Activated CD8-positive, alpha-beta memory T cell treated with anti-CD3 and anti-CD28 coated beads, Interleukin-2, amount 10 ng/mL, durations not matched to agents 7 days and 5 days (primary cell): ENCODE measurements at regions not wholly inside any gene's neighbourhood (a gene's known extent, or its start where the extent isn't known, plus 50 kb on each side); places are given as distances from the start of the nearest gene placed in this dataset.

Experiments
- ATAC-seq: fragments of 150-1000 bp; cut with Tn5 transposase; one replicate; pipeline ENCODE4 v1.10.0; 2021; ENCODE audit warnings: moderate library complexity
- CTCF ChIA-PET: fragments of 350-600 bp; sonication (Branson Sonifier 250); formaldehyde crosslinking; loops from one replicate; lab custom pipeline; 2021; ENCODE audit warnings: antibody characterized with exemption; lab: Charles Lee
- DNase-seq: peaks from one replicate; pipeline ENCODE4 v3.0.0-alpha.2; 2020
- H3K27ac Mint-ChIP-seq: one replicate; pipeline ENCODE4 v1.8.0; 2021; ENCODE audit warnings: mild to moderate bottlenecking, mixed read lengths
- H3K27me3 Mint-ChIP-seq: one replicate; pipeline ENCODE4 v1.8.0; 2021; ENCODE audit warnings: mixed read lengths
- H3K36me3 Mint-ChIP-seq: one replicate; pipeline ENCODE4 v1.8.0; 2021; ENCODE audit warnings: mild to moderate bottlenecking, mixed read lengths
- H3K4me1 Mint-ChIP-seq: one replicate; pipeline ENCODE4 v1.8.0; 2021; ENCODE audit warnings: mixed read lengths
- H3K4me3 Mint-ChIP-seq: one replicate; pipeline ENCODE4 v1.8.0; 2021; ENCODE audit warnings: mild to moderate bottlenecking, moderate library complexity, mixed read lengths
- H3K9me3 Mint-ChIP-seq: one replicate; pipeline ENCODE4 v1.8.0; 2022; ENCODE audit warnings: low read depth, mixed read lengths

DNA sequence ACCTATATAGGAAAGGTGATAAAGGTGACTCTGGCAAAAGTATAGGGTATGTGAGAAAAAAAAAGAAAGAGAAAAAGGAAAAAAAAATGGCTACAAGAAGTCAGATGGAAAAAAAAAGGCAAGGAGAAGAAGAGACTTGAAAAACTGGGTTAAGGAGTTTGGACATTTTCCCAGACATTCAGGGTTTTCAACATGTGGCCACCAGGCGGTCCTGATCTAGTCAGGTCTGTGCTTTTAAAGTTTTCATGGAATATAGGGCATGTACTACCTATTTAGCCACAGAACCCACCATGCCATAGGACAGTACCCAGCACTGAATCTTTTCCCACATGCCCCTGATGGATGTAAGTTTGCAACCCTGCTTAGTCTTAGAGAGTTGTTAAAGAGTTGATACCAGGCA is 433.7 kb downstream of the MAFB start:
- CTCF ChIA-PET = no interaction called here
- no peak for ATAC-seq
- Mint-ChIP-seq H3K36me3 (no peaks in the 10 kb centered on the region), H3K27me3 (no peaks in the 10 kb centered on the region), H3K4me3 (no peak overlapping the region), H3K27ac (no peak overlapping the region), H3K9me3 (peaks cover 2% of the 10 kb centered on the region), H3K4me1 (no peaks in the 10 kb centered on the region)
- DNase-seq = no peak

DNA sequence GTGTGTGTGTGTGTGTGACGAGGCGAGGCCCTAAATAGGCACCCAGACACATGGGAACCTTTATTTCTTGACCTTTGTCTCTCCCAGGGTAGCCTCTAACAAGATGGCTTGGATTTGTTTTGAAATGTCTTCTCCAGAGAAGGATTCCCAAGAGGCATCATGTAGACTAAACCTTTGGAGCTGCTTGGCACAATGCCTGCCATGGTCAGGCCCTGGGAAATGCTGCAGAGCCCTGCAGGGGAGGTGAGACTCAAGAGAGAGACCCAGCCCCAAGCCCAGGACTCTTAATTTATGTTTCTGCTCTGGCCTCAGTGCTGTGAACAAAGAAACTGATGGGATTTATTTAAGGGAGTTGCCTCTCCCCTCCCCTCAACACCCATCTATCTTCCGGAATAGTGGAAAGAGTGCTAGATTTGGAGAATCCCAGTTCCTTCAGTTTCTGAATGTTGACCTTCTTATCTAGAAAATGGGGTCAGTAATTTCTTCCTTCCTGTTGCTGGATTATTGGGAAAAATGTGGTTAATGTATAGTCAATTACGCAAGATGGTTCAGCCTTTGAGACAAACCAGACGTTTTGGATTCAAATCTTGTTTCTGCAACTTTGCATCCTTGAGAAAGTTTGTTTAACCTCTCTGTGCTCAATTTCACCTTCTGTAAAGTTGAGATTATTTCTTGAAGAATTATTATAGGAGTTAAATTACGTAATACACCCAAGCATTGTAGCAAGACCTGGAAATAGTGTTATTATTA is 434.8 kb downstream of the MAFB start:
- H3K4me1 Mint-ChIP-seq = no peaks in the 10 kb centered on the region
- H3K4me3 Mint-ChIP-seq = no peak overlapping the region
- no peak for ATAC-seq
- DNase-seq = no peak
- H3K36me3 Mint-ChIP-seq = no peaks in the 10 kb centered on the region
- H3K27me3 Mint-ChIP-seq = no peaks in the 10 kb centered on the region
- H3K27ac Mint-ChIP-seq = no peak overlapping the region
- CTCF ChIA-PET = no interaction called here
- peaks cover 2% of the 10 kb centered on the region for H3K9me3 Mint-ChIP-seq

DNA sequence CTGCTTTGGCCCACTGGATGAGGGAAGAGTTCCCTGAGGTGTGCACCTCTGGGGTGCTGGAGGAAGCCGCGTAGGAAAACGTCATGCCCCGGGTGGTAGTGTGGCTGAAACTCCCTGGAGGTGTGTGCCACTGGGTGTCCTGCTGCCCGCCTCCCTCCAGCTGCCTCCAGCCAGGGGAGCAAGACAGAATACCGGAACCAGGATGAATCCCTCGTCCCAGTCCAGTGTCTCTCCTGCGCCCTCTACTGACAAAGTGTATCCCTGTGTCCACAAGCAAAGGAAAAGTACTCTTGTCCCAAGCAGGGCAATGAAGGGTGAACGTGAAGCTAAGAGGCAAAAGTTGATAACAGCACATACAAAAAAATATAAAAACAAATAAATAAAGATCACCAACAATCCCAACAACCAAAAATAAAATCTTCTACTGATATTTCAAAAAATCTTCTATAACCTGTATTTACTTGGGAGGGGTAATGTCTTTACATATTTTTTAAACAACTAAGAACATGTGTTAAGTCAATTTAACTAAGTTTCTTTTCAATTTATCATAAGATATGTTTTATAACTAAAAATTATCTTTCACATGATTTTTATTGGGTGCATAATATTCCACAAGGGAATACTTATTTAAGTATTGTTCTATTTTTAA is 437.6 kb downstream of the MAFB start:
- no peak for DNase-seq
- CTCF ChIA-PET = no interaction called here
- Mint-ChIP-seq H3K4me3 (no peak overlapping the region), H3K36me3 (no peaks in the 10 kb centered on the region), H3K27ac (no peak overlapping the region), H3K4me1 (no peaks in the 10 kb centered on the region), H3K27me3 (no peaks in the 10 kb centered on the region), H3K9me3 (peaks cover 2% of the 10 kb centered on the region)
- no peak for ATAC-seq

DNA sequence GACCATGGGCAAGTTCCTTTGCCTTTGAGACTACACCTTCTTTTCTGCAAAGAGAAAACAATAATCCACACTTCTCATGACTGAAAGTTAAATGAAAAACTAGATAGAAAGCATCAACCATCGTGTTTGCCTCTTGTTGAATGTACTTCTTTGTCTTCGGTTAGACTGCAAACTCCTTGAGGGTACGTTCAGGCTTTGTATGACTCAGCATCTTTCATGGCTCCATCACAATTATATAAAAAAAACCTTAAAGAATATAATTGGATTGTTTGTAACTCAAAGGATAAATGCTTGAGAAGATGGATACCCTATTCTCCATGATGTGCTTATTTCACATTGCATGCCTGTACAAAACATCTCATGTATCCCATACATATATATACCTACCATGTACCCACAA is 439.2 kb downstream of the MAFB start:
- H3K9me3 Mint-ChIP-seq = peaks cover 2% of the 10 kb centered on the region
- no peak overlapping the region for H3K4me3 Mint-ChIP-seq
- DNase-seq (no peak), ATAC-seq (no peak)
- no peaks in the 10 kb centered on the region for H3K36me3 Mint-ChIP-seq
- no peaks in the 10 kb centered on the region for H3K27me3 Mint-ChIP-seq
- CTCF ChIA-PET = no interaction called here
- H3K27ac Mint-ChIP-seq = no peak overlapping the region
- no peaks in the 10 kb centered on the region for H3K4me1 Mint-ChIP-seq

DNA sequence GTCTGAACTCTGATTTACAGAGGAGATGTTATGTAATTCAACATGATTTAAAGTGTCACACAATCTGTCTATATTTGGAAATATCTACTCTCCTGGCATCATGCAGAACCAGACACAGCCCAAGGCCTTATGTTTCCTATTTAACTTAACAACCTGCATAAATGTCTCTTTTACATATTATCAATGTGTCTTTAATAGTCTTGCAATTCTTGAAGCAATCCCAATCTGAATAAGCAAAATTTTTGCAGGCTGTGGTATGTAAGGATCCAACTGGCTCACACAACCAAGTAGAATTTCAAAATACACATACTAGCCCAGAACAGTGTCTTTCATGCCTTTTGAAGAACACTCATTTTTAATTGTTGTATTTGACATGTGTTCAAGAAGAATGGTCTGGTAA is 443.2 kb downstream of the MAFB start:
- Mint-ChIP-seq H3K27me3 (no peaks in the 10 kb centered on the region), H3K4me3 (no peak overlapping the region), H3K27ac (no peak overlapping the region), H3K4me1 (no peaks in the 10 kb centered on the region), H3K9me3 (no peaks in the 10 kb centered on the region), H3K36me3 (no peaks in the 10 kb centered on the region)
- CTCF ChIA-PET = no interaction called here
- no peak for DNase-seq
- ATAC-seq = no peak

DNA sequence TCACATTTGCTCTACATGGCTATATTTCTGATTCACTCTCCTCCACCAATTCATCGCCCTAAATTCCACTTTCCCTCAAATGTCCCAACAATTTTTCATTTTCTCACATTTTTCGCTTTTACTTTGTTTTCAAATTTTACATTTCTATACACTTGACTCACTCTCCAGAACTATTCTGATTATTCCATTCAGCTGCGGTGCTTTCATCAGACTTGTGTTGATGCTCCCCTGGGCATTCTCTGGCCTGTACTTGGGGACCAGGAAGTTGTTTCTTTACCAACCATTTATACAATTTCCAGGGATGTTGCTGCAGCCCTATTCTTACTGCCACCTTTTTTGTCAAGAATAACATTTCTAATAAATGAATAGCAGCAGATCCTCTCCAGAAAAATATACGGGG is 444.8 kb downstream of the MAFB start:
- ATAC-seq (no peak), DNase-seq (no peak)
- H3K27ac Mint-ChIP-seq = no peak overlapping the region
- CTCF ChIA-PET = no interaction called here
- no peaks in the 10 kb centered on the region for H3K4me1 Mint-ChIP-seq
- no peaks in the 10 kb centered on the region for H3K36me3 Mint-ChIP-seq
- H3K27me3 Mint-ChIP-seq = no peaks in the 10 kb centered on the region
- no peak overlapping the region for H3K4me3 Mint-ChIP-seq
- H3K9me3 Mint-ChIP-seq = no peaks in the 10 kb centered on the region

DNA sequence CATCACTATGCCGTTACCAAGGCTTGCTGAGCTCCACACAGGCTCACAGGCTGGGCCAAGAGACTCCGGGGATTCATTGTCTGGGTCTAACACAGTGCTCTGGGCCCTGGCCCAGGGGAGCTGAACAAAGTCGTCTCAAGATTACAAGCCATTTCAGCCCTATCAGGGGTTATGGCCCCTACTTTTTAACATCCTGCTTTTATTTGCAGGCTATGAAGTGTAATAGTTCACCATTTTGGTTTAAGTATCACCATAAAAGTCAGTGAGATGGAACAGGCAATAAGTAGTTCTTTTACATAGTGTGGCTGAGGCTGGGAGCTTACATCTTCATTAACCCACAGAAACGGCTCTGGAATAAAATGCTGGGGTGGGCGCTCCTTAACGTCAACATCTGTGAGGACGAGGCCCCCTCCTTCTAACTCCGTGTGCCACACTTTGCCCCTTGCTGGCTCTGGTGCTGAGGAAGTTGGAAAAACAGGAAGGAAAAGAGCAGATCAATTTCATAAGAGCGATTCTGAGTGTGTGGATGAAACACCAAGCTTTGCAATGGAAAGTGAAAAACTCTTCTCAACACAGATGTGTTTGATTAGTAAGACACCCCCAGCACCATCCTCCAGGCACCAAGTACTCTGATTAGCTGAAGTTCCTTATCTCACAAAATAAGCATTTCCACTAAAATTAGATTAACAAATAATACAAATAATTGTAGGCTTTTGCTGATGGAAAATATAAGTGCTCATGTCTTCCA is 447.3 kb downstream of the MAFB start:
- CTCF ChIA-PET = no interaction called here
- Mint-ChIP-seq H3K4me1 (no peaks in the 10 kb centered on the region), H3K27ac (no peak overlapping the region), H3K4me3 (no peak overlapping the region), H3K36me3 (no peaks in the 10 kb centered on the region), H3K27me3 (no peaks in the 10 kb centered on the region), H3K9me3 (no peaks in the 10 kb centered on the region)
- ATAC-seq (no peak), DNase-seq (no peak)

DNA sequence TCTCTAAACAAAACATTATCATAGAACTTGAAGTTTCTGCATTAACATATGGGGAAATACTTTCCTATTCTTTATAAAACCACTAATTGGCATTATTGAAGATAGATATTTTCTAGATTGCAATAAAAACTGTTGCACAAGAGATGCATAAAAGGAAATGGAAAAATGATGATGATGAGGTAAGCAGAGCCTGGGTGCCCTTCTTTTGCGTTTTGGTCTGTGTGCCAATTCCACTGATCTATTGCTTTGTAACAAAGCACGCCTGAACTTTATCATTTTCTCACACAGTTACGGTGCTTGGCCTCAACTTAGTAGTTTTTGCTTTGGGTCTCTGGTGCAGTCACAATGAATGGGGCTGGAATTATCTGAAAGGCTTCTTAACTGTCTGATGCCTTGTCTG is 450.5 kb downstream of the MAFB start:
- Mint-ChIP-seq H3K36me3 (no peaks in the 10 kb centered on the region), H3K27me3 (no peaks in the 10 kb centered on the region), H3K9me3 (no peaks in the 10 kb centered on the region), H3K27ac (no peak overlapping the region), H3K4me3 (no peak overlapping the region), H3K4me1 (no peaks in the 10 kb centered on the region)
- no peak for DNase-seq
- CTCF ChIA-PET = no interaction called here
- ATAC-seq = no peak

DNA sequence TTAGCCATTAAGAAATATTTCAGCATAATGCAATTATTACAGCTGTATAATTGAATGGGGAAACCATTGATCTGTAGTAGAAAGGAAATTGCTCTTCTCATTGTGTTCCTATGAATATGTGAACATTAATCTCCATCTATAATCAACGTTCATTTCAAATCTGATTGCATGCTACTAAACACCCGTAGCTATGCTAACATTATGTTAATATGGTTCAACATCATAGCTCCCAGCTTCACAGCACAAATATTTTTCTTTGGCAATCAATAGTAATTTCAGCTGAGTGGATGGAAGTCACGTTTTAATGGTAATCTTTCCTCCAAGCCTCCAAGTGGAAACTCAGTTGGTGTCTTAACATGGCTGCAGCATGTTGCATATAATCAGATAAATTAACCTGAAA is 454.4 kb downstream of the MAFB start:
- ATAC-seq (no peak), DNase-seq (no peak)
- no peaks in the 10 kb centered on the region for H3K27me3 Mint-ChIP-seq
- no peaks in the 10 kb centered on the region for H3K9me3 Mint-ChIP-seq
- no peaks in the 10 kb centered on the region for H3K4me1 Mint-ChIP-seq
- H3K4me3 Mint-ChIP-seq = no peak overlapping the region
- H3K36me3 Mint-ChIP-seq = no peaks in the 10 kb centered on the region
- H3K27ac Mint-ChIP-seq = no peak overlapping the region
- CTCF ChIA-PET = no interaction called here

DNA sequence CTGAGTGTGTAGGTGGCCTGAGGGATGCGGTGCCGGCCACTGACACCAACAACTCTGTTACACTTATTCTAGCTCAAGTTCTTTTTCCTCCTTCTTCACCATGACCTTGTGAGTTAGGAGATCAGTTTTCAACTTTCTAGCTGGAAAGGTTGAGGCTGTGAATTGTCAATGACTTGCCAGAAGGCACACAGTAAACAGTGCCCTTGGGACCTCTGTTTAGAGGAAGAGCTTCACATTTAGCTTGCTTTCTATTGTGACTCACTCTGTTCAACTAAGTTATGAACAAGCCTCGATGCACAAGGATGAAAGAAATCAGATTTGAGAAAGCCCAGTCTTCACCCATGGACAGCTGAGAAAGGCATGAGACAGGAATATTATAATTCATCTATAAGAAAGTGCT is 455.6 kb downstream of the MAFB start:
- Mint-ChIP-seq H3K4me3 (no peak overlapping the region), H3K27ac (no peak overlapping the region), H3K4me1 (no peaks in the 10 kb centered on the region), H3K27me3 (no peaks in the 10 kb centered on the region), H3K36me3 (no peaks in the 10 kb centered on the region), H3K9me3 (no peaks in the 10 kb centered on the region)
- CTCF ChIA-PET = no interaction called here
- DNase-seq = no peak
- ATAC-seq = no peak

DNA sequence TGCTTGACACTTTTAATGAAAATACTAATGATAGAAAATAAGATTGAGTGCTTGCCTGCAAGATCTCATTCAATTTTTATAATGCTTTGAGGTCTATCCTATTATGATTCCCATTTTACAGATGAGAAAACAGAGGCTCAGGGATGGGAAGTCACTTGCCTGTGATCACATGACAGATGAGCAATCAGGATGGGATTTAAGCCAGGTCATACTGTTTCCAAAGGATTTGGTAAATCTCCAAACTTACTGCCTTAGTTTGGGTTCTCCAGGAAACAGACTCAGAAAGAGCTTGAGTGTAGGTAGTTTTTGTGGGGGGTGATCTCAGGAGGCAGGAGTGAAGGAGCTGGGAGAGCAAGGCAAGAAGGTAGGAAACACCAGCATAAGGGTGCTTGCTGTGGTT is 456.3 kb downstream of the MAFB start:
- H3K9me3 Mint-ChIP-seq = no peaks in the 10 kb centered on the region
- no peak overlapping the region for H3K27ac Mint-ChIP-seq
- H3K27me3 Mint-ChIP-seq = no peaks in the 10 kb centered on the region
- no peaks in the 10 kb centered on the region for H3K36me3 Mint-ChIP-seq
- ATAC-seq (no peak), DNase-seq (no peak)
- H3K4me3 Mint-ChIP-seq = no peak overlapping the region
- CTCF ChIA-PET = no interaction called here
- no peaks in the 10 kb centered on the region for H3K4me1 Mint-ChIP-seq

DNA sequence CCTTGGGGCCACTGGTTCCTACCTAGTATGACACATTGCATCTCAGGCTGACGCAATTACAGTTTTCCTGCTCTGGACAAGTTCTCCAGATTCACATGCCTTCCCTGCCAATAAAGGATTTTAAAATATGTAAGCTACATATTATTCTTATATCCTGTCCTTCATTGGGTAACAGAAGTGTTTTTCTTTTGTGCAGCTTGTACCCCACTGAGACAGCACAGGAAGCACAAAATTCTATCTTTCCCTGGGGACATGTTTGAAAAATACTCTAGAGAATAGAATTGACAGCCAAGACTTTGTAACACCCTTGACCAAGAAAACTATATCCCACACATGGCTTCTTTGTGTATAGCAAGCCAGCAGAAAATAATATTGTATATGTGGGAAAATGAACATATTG is 456.8 kb downstream of the MAFB start:
- no peaks in the 10 kb centered on the region for H3K9me3 Mint-ChIP-seq
- H3K27ac Mint-ChIP-seq = no peak overlapping the region
- no peaks in the 10 kb centered on the region for H3K27me3 Mint-ChIP-seq
- H3K4me3 Mint-ChIP-seq = no peak overlapping the region
- CTCF ChIA-PET = no interaction called here
- H3K4me1 Mint-ChIP-seq = no peaks in the 10 kb centered on the region
- H3K36me3 Mint-ChIP-seq = no peaks in the 10 kb centered on the region
- no peak for DNase-seq
- no peak for ATAC-seq

DNA sequence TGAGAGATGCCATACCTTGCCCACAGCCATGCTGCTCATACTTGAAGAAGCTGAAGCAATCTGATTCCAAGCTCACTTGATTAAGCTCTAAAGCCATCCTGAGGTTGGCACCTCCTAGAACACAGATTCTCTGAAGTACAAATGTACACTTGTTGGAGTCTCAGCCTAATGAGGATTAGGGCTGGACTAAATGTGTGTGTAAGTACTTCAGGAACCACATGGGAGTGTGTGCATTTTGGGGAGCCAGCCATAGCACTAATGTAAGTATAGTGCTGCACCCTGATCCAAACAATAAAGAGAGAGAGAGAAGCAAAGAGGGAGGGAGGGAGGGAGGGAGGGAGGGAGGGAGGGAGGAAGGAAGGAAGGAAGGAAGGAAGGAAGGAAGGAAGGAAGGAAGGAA is 458.6 kb downstream of the MAFB start:
- ATAC-seq = no peak
- H3K4me3 Mint-ChIP-seq = no peak overlapping the region

DNA sequence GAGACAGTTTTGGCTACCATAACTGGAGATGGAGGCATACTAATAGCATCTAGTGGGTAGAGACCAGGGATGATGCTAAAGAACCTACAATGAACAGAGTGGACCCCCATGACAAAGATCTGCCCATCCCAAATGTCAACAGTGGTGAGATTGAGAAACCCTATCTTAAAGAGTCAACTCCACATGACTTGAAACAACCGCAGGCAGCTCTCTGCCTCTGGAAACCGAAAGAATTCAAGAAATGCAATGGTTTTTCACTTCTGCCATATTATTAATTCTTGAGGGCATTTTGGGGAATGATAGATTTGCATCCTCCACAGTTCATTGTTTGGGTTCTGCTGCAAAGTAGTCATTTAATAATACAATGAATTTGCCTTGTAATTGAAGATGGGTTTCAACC is 463.4 kb downstream of the MAFB start:
- CTCF ChIA-PET = no interaction called here
- no peak overlapping the region for H3K27ac Mint-ChIP-seq
- no peak overlapping the region for H3K4me3 Mint-ChIP-seq
- DNase-seq = no peak
- H3K27me3 Mint-ChIP-seq = no peaks in the 10 kb centered on the region
- no peaks in the 10 kb centered on the region for H3K36me3 Mint-ChIP-seq
- ATAC-seq = no peak
- H3K9me3 Mint-ChIP-seq = no peaks in the 10 kb centered on the region
- H3K4me1 Mint-ChIP-seq = no peaks in the 10 kb centered on the region

More for the DNA sequence above, 458.6 kb downstream of the MAFB start:
- CTCF ChIA-PET = no interaction called here
- H3K27me3 Mint-ChIP-seq = no peaks in the 10 kb centered on the region
- H3K9me3 Mint-ChIP-seq = no peaks in the 10 kb centered on the region
- H3K27ac Mint-ChIP-seq = no peak overlapping the region
- no peaks in the 10 kb centered on the region for H3K4me1 Mint-ChIP-seq
- H3K36me3 Mint-ChIP-seq = no peaks in the 10 kb centered on the region
- DNase-seq = no peak
